IPS DF 4.7 (cell line): ENCODE measurements at regions not wholly inside any gene's neighbourhood (a gene's known extent, or its start where the extent isn't known, plus 50 kb on each side); places are given as distances from the start of the nearest gene placed in this dataset.
"Not testable (repeated sequence)": the region's sequence is repeated elsewhere in the genome, so short reads cannot be mapped to it uniquely, and the experiment has no call there.

ENCODE experiments used
- DNase-seq: peaks from one replicate; pipeline ENCODE4 v3.0.0-alpha.2; 2013; ENCODE audit warnings: low spot score; ENCODE audit errors: extremely low read depth

GRCh38 chr3:167106456-167106855, 273.6 kb downstream of the ZBBX start:
- no peak for DNase-seq

GRCh38 chr3:167102071-167102470, 278.0 kb downstream of the ZBBX start:
- no peak for DNase-seq

GRCh38 chr3:167100651-167101050, 279.4 kb downstream of the ZBBX start:
- DNase-seq, result no peak

- DNase-seq, result no peak
These were observed 279.9 kb downstream of the ZBBX start for GRCh38 chr3:167100200-167100599.

GRCh38 chr3:167095976-167096375, 284.1 kb downstream of the ZBBX start:
- no peak for DNase-seq

GRCh38 chr3:167094632-167095031, 285.5 kb downstream of the ZBBX start:
- DNase-seq, result no peak

- no peak for DNase-seq
These were observed 288.9 kb downstream of the ZBBX start for GRCh38 chr3:167091226-167091625.

GRCh38 chr3:167084545-167084944, 295.6 kb downstream of the ZBBX start:
- no peak for DNase-seq

- no peak for DNase-seq
These were observed 302.0 kb downstream of the ZBBX start for GRCh38 chr3:167078070-167078622.

GRCh38 chr3:167067787-167068161, 312.3 kb downstream of the ZBBX start:
- DNase-seq, result no peak

GRCh38 chr3:167066977-167067786, 312.9 kb downstream of the ZBBX start:
- DNase-seq, result no peak

GRCh38 chr3:167057581-167057980, 322.5 kb downstream of the ZBBX start:
- no peak for DNase-seq

- DNase-seq, result no peak
These were observed 325.2 kb downstream of the ZBBX start for GRCh38 chr3:167054926-167055325.

- DNase-seq, result no peak
These were observed 328.7 kb downstream of the ZBBX start for GRCh38 chr3:167051421-167051820.

GRCh38 chr3:167033866-167034265, 346.2 kb downstream of the ZBBX start:
- no peak for DNase-seq

GRCh38 chr3:167032267-167032876, 347.7 kb downstream of the ZBBX start:
- DNase-seq, result no peak

- DNase-seq, result no peak
These were observed 348.6 kb downstream of the ZBBX start for GRCh38 chr3:167031364-167032049.

- DNase-seq, result no peak
These were observed 349.9 kb downstream of the ZBBX start for GRCh38 chr3:167030082-167030725.

GRCh38 chr3:167019503-167019902, 360.6 kb downstream of the ZBBX start:
- DNase-seq, result not testable (repeated sequence)

GRCh38 chr3:167018591-167019111, 361.4 kb downstream of the ZBBX start:
- DNase-seq, result not testable (repeated sequence)

- DNase-seq, result no peak
These were observed 367.4 kb downstream of the ZBBX start for GRCh38 chr3:167012691-167013090.
